ENCODE measurements at regions not wholly inside any gene's neighbourhood (a gene's known extent, or its start where the extent isn't known, plus 50 kb on each side); places are given as distances from the start of the nearest gene placed in this dataset.
"Not testable (repeated sequence)": the region's sequence is repeated elsewhere in the genome, so short reads cannot be mapped to it uniquely, and the experiment has no call there.

GRCh38 chr9:40928803-40929487 lies 199.5 kb downstream of the FOXD4L6 start:
- DNase-seq, result no peak

GRCh38 chr9:40927851-40928802 lies 200.4 kb downstream of the FOXD4L6 start:
- DNase-seq, result no peak

- DNase-seq, result no peak
These were observed 201.2 kb downstream of the FOXD4L6 start for GRCh38 chr9:40927260-40927631.

DNA sequence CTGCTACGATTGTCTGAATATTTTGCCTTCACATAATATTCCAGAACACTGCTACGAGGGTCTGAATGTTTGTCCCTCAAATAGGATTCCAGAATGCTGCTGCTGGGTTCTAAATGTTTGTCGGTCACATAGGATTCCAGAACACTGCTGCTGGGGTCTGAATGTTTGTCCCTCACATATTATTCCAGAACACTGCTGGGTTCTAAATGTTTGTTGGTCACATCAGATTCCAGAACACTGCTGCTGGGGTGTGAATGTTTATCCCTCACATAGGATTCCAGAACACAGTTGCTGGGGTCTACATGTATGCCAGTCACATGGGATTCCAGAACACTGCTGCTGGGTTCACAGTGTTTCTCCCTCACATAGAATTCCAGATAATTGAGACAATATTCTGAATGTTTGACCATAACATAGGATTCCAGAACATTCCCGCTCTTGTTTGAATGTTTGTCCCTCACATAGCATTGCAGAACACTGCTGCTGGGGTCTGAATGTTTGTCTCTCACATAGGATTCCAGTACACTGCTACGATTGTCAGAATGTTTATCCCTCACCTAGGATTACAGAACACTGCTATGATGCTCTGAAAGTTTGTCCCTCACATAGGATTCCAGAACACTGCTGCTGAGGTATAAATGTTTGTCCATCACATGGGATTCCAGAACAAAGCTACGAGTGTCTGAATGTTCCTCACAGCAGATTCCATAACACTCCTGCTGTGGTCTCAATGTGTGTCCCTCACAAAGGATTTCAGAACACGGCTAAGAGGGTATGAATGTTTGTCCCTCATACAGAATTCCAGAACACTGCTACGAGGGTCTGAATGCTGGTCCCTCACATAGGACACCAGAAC lies 201.8 kb downstream of the FOXD4L6 start:
- DNase-seq, result no peak

DNA sequence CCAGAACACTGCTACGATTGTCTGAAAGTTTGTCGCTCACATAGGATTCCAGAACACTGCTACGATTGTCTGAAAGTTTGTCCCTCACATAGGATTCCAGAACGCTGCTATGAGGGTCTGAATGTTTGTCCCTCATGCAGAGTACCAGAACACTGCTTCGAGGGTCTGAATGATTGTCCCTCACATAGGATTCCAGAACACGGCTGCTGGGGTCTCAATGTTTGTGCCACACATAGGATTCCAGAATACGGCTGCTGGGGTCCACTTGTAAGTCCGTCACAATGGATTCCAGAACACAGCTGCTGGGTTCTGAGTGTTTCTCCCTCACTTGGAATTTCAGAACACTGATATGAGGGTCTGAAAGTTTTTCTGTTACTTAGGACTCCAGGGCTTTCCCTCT lies 203.3 kb downstream of the FOXD4L6 start:
- DNase-seq, result no peak

DNA sequence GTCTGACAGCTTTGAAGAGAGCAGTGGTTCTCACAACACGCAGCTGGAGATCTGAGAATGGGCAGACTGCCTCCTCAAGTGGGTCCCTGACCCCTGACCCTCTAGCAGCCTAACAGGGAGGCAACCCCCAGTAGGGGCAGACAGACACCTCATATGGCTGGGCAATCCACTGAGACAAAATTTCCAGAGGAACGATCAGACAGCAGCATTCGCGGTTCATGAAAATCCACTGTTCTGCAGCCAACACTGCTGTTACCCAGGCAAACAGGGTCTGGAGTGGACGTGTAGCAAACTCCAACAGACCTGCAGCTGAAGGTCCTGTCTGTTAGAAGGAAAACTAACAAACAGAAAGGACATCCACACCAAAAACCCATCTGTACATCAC lies 212.1 kb downstream of the FOXD4L6 start:
- DNase-seq, result not testable (repeated sequence)

GRCh38 chr9:40915660-40916398 lies 212.7 kb downstream of the FOXD4L6 start:
- DNase-seq, result not testable (repeated sequence)

GRCh38 chr9:40914772-40915659 lies 213.5 kb downstream of the FOXD4L6 start:
- DNase-seq, result no peak

GRCh38 chr9:40913928-40914673 lies 214.4 kb downstream of the FOXD4L6 start:
- DNase-seq, result no peak

DNA sequence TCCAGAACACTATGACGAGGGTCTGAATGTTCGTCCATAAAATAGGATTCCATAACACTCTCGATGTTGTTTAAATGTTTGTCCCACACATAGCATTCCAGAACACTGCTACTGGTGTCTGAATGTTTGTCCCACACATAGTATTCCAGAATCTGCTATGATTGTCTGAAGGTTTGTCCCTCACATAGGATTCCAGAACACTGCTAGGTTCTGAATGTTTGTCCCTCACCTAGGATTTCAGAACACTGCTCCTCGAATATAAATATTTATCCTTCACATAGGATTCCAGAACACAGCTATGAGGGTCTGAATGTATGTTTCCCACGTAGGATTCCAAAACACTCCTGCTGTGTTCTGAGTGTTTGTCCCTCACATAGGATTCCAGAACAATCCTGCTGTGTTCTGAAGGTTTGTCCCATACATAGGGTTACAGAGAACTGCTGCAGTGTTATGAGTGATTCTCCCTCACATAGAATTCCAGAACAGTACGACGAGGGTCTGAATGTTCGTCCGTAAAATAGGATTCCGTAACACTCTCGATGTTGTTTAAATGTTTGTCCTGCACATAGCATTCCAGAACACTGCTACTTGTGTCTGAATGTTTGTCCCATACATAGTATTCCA lies 215.3 kb downstream of the FOXD4L6 start:
- DNase-seq, result no peak

- not testable (repeated sequence) for DNase-seq
These were observed 215.8 kb downstream of the FOXD4L6 start for GRCh38 chr9:40912679-40913078.

DNA sequence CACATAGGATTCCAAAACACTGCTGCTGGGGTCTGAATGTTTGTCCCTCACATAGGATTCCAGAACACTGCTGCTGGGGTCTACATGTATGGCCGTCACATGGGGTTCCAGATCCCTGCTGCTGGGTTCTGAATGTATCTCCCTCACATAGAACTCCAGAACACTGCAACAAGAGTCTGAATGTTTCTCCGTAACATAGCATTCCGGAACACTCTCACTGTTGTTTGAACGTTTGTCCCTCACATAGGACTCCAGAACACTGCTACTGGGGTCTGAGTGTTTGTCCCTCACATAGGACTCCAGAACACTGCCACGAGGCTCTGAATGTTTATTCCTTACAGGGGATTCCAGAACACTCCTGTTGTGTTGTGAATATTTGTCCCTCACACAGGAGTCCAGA lies 216.8 kb downstream of the FOXD4L6 start:
- no peak for DNase-seq

GRCh38 chr9:40910995-40911394 lies 217.5 kb downstream of the FOXD4L6 start:
- not testable (repeated sequence) for DNase-seq

GRCh38 chr9:40909821-40910220 lies 218.7 kb downstream of the FOXD4L6 start:
- DNase-seq, result no peak

GRCh38 chr9:40909111-40909510 lies 219.4 kb downstream of the FOXD4L6 start:
- DNase-seq, result not testable (repeated sequence)

DNA sequence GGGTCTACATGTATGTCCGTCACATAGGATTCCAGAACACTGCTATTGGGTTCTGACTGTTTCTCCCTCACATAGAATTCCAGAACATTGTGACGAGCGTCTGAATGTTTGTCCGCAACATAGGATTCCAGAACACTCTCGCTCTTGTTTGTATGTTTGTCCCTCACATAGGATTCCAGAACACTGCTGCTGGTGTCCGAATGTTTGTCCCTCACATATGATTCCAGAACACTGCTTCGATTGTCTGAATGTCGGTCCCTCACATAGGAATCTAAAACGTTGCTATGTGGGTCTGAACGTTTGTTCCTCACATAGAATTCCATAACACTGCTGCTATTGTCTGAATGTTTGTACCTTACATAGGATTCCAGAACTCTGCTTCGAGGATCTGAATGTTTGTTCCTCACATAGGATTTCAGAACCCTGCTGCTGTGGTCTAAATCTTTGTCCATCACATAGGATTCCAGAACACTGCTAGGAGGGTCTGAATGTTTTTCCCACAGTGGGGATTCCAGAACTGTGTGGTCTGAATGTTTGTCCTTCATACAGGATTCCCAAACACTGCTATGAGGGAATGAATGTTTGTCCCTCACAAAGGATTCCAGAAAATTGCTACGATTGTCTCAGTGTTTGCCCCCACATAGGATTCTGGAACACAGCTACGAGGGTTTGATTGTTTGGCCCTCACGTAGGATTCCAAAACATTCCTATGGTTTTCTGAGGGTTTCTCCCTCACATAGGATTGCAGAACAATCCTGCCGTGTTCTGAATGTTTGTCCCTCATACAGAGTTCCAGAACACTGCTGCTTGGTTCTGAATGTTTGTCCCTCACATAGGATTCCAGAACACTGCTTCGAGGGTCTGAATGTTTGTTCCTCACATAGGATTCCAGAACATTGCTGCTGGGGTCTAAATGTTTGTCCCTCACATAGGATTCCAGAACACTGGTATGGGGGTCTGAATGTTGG lies 220.5 kb downstream of the FOXD4L6 start:
- no peak for DNase-seq

GRCh38 chr9:40906879-40907278 lies 221.6 kb downstream of the FOXD4L6 start:
- DNase-seq, result not testable (repeated sequence)

- DNase-seq, result not testable (repeated sequence)
These were observed 236.2 kb downstream of the FOXD4L6 start for GRCh38 chr9:40892315-40892714.

- DNase-seq, result not testable (repeated sequence)
These were observed 242.6 kb downstream of the FOXD4L6 start for GRCh38 chr9:40885858-40886257.
